Renal cortex interstitium (tissue), 11 donors: ENCODE measurements at regions not wholly inside any gene's neighbourhood (a gene's known extent, or its start where the extent isn't known, plus 50 kb on each side); places are given as distances from the start of the nearest gene placed in this dataset.

ENCODE experiments used
- DNase-seq, 11 donors: peaks; one replicate each; pipeline ENCODE4 v3.0.0-alpha.2; 2013; ENCODE audit warnings: low read depth in 9 of 11, low spot score in 4 of 11; ENCODE audit errors: extremely low read depth in 1 of 11

DNA sequence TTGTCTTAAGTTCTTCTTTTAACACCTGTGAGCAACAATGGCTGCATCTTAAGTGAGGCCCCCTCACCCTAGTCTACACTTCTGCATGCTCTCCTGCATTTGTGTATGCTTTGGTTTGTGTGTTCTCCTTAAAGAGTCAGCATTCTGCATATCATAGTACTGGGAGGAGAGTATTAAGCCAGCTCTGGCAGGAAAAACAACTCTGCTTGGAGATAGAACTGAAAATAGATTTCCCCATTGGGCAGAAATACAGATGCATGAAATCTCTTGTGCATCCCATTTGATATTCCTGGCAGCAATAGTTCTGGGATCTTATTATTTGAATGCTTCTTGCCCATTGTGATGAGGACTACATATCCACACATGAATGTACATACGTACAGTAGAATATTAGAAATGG is 70.6 kb upstream of the PRICKLE1 start:
- no peak for DNase-seq

DNA sequence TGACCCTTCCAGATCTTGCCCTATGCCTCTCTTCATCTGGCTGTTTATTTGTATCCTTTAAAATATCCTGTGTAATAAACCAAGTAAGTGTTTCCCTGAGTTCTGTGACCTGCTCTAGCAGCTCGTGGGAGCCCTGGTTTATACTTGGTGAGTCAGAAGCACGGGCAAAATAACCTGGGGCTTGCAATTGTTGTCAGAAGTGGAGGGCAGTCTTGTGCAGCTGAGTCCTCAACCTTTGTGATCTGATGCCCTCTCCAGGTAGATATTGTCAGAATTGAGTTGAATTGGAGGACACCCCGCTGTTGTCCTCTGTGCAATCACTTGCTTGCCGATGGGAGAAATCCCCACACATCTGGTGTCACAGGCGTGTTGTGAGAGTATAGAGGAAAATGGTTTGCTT is 62.5 kb upstream of the PRICKLE1 start:
- no peak for DNase-seq

DNA sequence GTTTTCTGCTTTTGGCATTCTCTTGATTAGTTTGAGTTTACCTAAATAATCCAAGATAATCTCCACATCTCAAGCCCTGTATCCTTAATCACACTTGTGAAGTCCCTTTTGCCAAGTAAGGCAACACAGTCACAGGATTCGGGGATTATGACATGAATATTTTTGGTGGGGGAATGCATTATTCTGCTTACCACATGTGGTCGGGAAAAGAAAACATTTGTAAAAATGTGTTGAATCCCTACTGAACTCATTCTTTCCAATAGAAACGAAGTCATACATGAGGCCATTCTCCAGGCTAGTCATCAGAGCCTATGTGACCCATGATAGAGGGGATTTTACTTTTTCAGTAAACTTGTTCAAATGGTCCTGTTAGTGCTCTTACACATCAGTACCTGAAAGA is 58.5 kb upstream of the PRICKLE1 start:
- DNase-seq, result no peak

DNA sequence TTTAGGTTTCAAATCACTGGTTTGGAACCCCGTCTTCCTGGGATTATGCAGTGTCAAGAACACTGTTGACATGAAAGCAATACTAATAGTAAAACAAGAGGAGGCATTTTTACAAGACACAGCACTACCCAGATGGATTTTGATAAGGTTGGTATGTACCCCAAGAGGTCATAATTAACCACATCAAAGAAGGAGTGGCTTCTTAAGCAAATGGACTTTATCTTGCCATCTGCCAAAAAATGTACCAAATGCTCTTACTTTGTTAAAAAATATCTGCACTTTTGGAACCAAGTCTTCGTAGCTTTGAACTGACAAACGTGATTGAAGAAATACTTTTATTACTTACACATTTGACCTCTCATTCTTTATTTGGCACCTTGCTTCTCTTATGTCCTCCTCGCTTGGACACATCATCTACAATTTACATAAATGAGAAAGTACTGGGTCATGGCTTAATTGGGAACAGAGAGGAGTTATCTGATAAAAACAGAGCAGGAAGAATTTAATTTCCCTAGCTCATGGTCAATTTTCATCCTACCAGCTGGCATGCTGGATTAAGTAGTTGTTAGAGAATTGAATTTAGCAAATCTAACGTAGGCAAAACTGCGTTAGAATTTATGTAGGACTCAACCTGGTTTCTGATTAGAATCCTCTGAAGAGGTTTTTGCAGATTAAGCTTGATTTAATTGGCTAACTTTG is 54.5 kb upstream of the PRICKLE1 start:
- no peak for DNase-seq

DNA sequence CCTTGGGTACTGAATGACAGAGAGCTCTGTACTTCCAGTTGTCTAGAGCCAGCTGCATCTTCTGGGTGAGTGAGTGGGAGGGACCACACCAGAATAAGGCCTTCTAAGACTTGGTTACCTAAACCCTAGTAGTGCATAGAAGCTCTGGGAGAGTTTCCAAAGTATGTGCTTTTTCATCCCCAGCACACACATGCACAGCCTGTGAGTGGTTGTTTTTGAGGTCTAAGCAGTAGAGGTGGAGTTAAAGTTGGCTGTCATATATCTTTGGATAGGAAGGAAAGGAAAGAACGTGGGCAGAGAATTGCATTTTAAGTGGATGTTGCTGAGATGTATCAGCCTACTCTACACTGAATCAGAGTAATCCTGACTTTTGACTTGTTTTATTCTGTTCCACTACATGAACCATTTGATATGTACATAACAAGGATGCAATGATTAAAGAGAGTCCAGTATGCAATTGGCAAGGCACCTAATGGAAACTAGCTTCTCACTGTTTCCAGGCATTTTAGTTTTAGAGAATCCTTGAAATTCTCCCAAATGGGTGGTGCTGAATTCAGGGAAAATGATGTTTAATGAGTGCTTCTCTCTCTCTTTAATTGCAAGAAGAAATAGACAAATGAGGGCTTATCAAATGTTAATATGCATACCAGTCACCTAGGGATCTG is 51.8 kb upstream of the PRICKLE1 start:
- no peak for DNase-seq

DNA sequence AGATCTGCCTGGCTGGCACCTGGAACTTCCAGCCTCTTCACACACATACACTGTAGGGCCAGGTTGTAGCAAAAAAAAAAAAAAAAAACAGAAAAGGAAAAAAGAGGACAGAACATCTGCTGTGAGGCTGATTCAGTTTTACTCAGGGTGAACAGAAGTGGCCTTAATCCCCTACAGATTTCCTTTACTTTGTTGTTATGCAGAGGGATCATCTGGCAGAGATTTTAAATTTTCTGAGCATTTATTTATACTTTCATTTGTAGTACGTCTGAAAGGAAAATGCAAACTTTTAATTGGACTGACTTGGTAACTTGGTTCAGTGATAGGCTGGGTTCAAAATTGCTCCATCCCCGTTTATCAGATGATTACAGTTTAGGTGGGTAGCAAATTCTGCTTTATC is 50.8 kb upstream of the PRICKLE1 start:
- no peak for DNase-seq

DNA sequence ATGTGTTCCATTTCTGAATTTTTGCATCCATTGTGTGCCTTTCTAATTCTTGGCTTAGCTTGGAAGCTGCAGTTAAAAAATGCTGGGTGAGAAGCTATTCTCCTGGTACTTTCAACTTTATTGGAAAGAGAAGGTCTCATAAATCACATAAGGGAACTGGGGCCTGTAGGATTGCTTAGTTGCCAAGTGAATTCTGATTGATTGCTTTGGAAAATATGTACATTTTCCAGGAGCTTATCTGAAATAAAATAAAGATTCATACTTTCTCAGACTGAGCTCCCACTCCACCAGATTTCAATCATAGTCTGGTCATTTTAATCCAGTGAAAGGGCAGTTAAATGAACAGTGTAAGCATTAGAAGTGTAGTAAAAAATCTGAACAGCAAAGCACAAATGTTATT is 50.0 kb upstream of the PRICKLE1 start:
- peak in 1 of 11 donors; percentile 15 for DNase-seq
